DND-41 (cell line): ENCODE measurements at regions not wholly inside any gene's neighbourhood (a gene's known extent, or its start where the extent isn't known, plus 50 kb on each side); places are given as distances from the start of the nearest gene placed in this dataset.

Experiments
- ATAC-seq: fragments of 200-7000 bp; cut with Tn5 transposase; 3 replicates; pipeline ENCODE4 v1.9.1; 2021; ENCODE audit warnings: low read depth; ENCODE audit not compliant: insufficient read depth
- DNase-seq: peaks from one replicate; pipeline ENCODE4 v3.0.0-alpha.2; 2020
- H2AFZ ChIP-seq: 2 replicates; pipeline ENCODE4 v1.6.0; 2012; ENCODE audit warnings: low read depth, low read length
- H3K27ac ChIP-seq: 2 replicates; pipeline ENCODE4 v1.5.1; 2012; ENCODE audit warnings: low read length, inconsistent platforms
- H3K27me3 ChIP-seq: fragments of 200-600 bp; sonication (generic); 2 replicates; pipeline ENCODE4 v1.6.0; 2012; ENCODE audit warnings: low read length, mild to moderate bottlenecking, inconsistent platforms; ENCODE audit not compliant: insufficient read depth, poor library complexity
- H3K36me3 ChIP-seq: 2 replicates; pipeline ENCODE4 v1.5.1; 2012; ENCODE audit warnings: low read length, inconsistent platforms; ENCODE audit not compliant: insufficient read depth
- H3K4me1 ChIP-seq: 2 replicates; pipeline ENCODE4 v1.5.1; 2012; ENCODE audit warnings: mild to moderate bottlenecking, low read length; ENCODE audit not compliant: insufficient read depth
- H3K4me2 ChIP-seq: 2 replicates; pipeline ENCODE4 v1.6.0; 2012; ENCODE audit warnings: mild to moderate bottlenecking, moderate library complexity, low read length, inconsistent platforms; ENCODE audit not compliant: insufficient read depth
- H3K4me3 ChIP-seq, 2 experiments: fragments of 200-600 bp in 1 of 2; shearing (Covaris generic) in 1 of 2; 2 replicates each; pipeline ENCODE4 v1.5.1; 2012 to 2016; ENCODE audit warnings: inconsistent platforms in 2 of 2, low read length in 2 of 2, mild to moderate bottlenecking in 2 of 2, low read depth in 1 of 2, moderate library complexity in 1 of 2
- H3K79me2 ChIP-seq: 2 replicates; pipeline ENCODE4 v1.6.0; 2012; ENCODE audit warnings: low read length, inconsistent platforms; ENCODE audit not compliant: insufficient read depth
- H3K9ac ChIP-seq: 2 replicates; pipeline ENCODE4 v1.6.0; 2012; ENCODE audit warnings: low read depth, mild to moderate bottlenecking, inconsistent platforms, low read length, moderate library complexity
- H3K9me3 ChIP-seq: 2 replicates; pipeline ENCODE4 v1.5.1; 2012; ENCODE audit warnings: low read length, moderate library complexity, mild to moderate bottlenecking, inconsistent platforms; ENCODE audit not compliant: insufficient read depth, severe bottlenecking
- H4K20me1 ChIP-seq: 2 replicates; pipeline ENCODE4 v1.6.0; 2012; ENCODE audit warnings: low read length; ENCODE audit not compliant: insufficient read depth
- CTCF ChIP-seq: IDR thresholded peaks from 2 replicates; pipeline ENCODE4 v1.5.1; 2012; ENCODE audit warnings: borderline replicate concordance, low read length, moderate library complexity, mild to moderate bottlenecking; ENCODE audit not compliant: poor library complexity, severe bottlenecking; ENCODE audit errors: extremely low read depth
- EZH2 ChIP-seq: IDR thresholded peaks from 3 replicates; pipeline ENCODE4 v1.6.1; 2012; ENCODE audit warnings: borderline replicate concordance, low read depth, mild to moderate bottlenecking, moderate library complexity, low read length, inconsistent platforms; ENCODE audit not compliant: severe bottlenecking

- Histone ChIP-seq H3K4me1 (0 out of 2 replicates have a peak, but pooled peaks cover 4% of the 10 kb centered on the region), H3K4me2 (no peak overlapping the region), H3K27me3 (no peaks in the 10 kb centered on the region), H3K36me3 (no peaks in the 10 kb centered on the region), H3K9me3 (no peaks in the 10 kb centered on the region), H3K27ac (no peak overlapping the region), H3K79me2 (no peaks in the 10 kb centered on the region), H3K4me3 (no peak overlapping the region), H3K9ac (no peak overlapping the region), H2AFZ (no peak overlapping the region), H4K20me1 (no peaks in the 10 kb centered on the region)
- no peak for TF ChIP-seq EZH2
- TF ChIP-seq CTCF: no peak
- DNase-seq (no peak), ATAC-seq (no peak)
These were observed 648.7 kb downstream of the IRX1 start for GRCh38 chr5:4244306-4244705.

- DNase-seq (no peak), ATAC-seq (no peak)
- TF ChIP-seq EZH2 (no peak), CTCF (no peak)
- H4K20me1 ChIP-seq: no peaks in the 10 kb centered on the region
- H3K4me1 ChIP-seq: 0 out of 2 replicates have a peak, but pooled peaks cover 3% of the 10 kb centered on the region
- no peak overlapping the region for H3K27ac ChIP-seq
- H2AFZ ChIP-seq: peak overlapping the region; percentile 20
- H3K27me3 ChIP-seq: no peaks in the 10 kb centered on the region
- H3K9ac ChIP-seq: no peak overlapping the region
- H3K79me2 ChIP-seq: no peaks in the 10 kb centered on the region
- no peak overlapping the region for H3K4me3 ChIP-seq
- H3K36me3 ChIP-seq: no peaks in the 10 kb centered on the region
- H3K9me3 ChIP-seq: no peaks in the 10 kb centered on the region
- no peak overlapping the region for H3K4me2 ChIP-seq
These were observed 649.4 kb downstream of the IRX1 start for GRCh38 chr5:4245076-4245475.

GRCh38 chr5:4245511-4245910 is 649.9 kb downstream of the IRX1 start:
- H2AFZ ChIP-seq: peak overlapping the region; percentile 20
- H3K9ac ChIP-seq: no peak overlapping the region
- H3K36me3 ChIP-seq: no peaks in the 10 kb centered on the region
- TF ChIP-seq CTCF (no peak), EZH2 (no peak)
- H3K27me3 ChIP-seq: no peaks in the 10 kb centered on the region
- no peaks in the 10 kb centered on the region for H4K20me1 ChIP-seq
- DNase-seq: no peak
- no peak for ATAC-seq
- H3K4me2 ChIP-seq: no peak overlapping the region
- no peak overlapping the region for H3K4me3 ChIP-seq
- H3K27ac ChIP-seq: no peak overlapping the region
- no peaks in the 10 kb centered on the region for H3K9me3 ChIP-seq
- no peaks in the 10 kb centered on the region for H3K79me2 ChIP-seq
- H3K4me1 ChIP-seq: no peaks in the 10 kb centered on the region

- no peak overlapping the region for H3K4me3 ChIP-seq
- H4K20me1 ChIP-seq: no peaks in the 10 kb centered on the region
- H3K27me3 ChIP-seq: no peaks in the 10 kb centered on the region
- H3K9ac ChIP-seq: no peak overlapping the region
- no peaks in the 10 kb centered on the region for H3K4me1 ChIP-seq
- H3K9me3 ChIP-seq: no peaks in the 10 kb centered on the region
- H3K36me3 ChIP-seq: no peaks in the 10 kb centered on the region
- TF ChIP-seq CTCF (no peak), EZH2 (no peak)
- ATAC-seq: no peak
- no peaks in the 10 kb centered on the region for H3K79me2 ChIP-seq
- H2AFZ ChIP-seq: no peak overlapping the region
- no peak overlapping the region for H3K4me2 ChIP-seq
- no peak for DNase-seq
- H3K27ac ChIP-seq: no peak overlapping the region
These were observed 650.8 kb downstream of the IRX1 start for GRCh38 chr5:4246447-4246846.
